Neuronal stem cell (in vitro differentiated cells): ENCODE measurements at regions not wholly inside any gene's neighbourhood (a gene's known extent, or its start where the extent isn't known, plus 50 kb on each side); places are given as distances from the start of the nearest gene placed in this dataset.

ENCODE experiments used
- DNase-seq: peaks from one replicate; pipeline ENCODE4 v3.0.0-alpha.2; 2013; ENCODE audit warnings: low spot score
- H2AFZ ChIP-seq: one replicate; pipeline ENCODE4 v1.6.1; 2013; ENCODE audit warnings: mild to moderate bottlenecking, low read length, inconsistent platforms
- H2AK5ac ChIP-seq: 2 replicates; pipeline ENCODE4 v1.6.1; 2013; ENCODE audit warnings: low read depth, mild to moderate bottlenecking, inconsistent platforms, low read length, moderate library complexity, mixed read lengths
- H2BK120ac ChIP-seq: 2 replicates; pipeline ENCODE4 v1.6.1; 2013; ENCODE audit warnings: low read depth, mild to moderate bottlenecking, inconsistent platforms, low read length, moderate library complexity, mixed read lengths
- H2BK12ac ChIP-seq: one replicate; pipeline ENCODE4 v1.6.1; 2013; ENCODE audit warnings: low read length, inconsistent platforms
- H2BK15ac ChIP-seq: 2 replicates; pipeline ENCODE4 v1.6.1; 2013; ENCODE audit warnings: mild to moderate bottlenecking, low read length, inconsistent platforms, mixed read lengths
- H2BK5ac ChIP-seq: one replicate; pipeline ENCODE4 v1.6.1; 2013; ENCODE audit warnings: inconsistent platforms, mild to moderate bottlenecking, low read length, moderate library complexity
- H3K14ac ChIP-seq: one replicate; pipeline ENCODE4 v1.6.1; 2013; ENCODE audit warnings: low read length, inconsistent platforms
- H3K18ac ChIP-seq: 2 replicates; pipeline ENCODE4 v1.6.1; 2013; ENCODE audit warnings: low read length, inconsistent platforms
- H3K23ac ChIP-seq: 2 replicates; pipeline ENCODE4 v1.6.1; 2013; ENCODE audit warnings: low read depth, mild to moderate bottlenecking, mixed read lengths, low read length, inconsistent platforms; ENCODE audit not compliant: poor library complexity
- H3K27ac ChIP-seq: replicated peaks from 3 replicates; pipeline ENCODE4 v1.5.1; 2013; ENCODE audit warnings: low read length, inconsistent platforms
- H3K27me3 ChIP-seq, 3 experiments: 2 replicates each; pipeline ENCODE4 v1.6.1; 2013; ENCODE audit warnings: low read length in 3 of 3, mild to moderate bottlenecking in 2 of 3, inconsistent platforms in 1 of 3, low read depth in 1 of 3, mixed read lengths in 1 of 3, moderate library complexity in 1 of 3; ENCODE audit not compliant: control insufficient read depth in 3 of 3, insufficient read depth in 3 of 3
- H3K36me3 ChIP-seq, 2 donors: replicated peaks in 1 of 2; 2 replicates each; pipeline ENCODE4 v1.6.1; 2013; ENCODE audit warnings: low read length in 2 of 2; ENCODE audit not compliant: control insufficient read depth in 2 of 2, insufficient read depth in 2 of 2
- H3K4ac ChIP-seq: 2 replicates; pipeline ENCODE4 v1.6.1; 2013; ENCODE audit warnings: inconsistent platforms, mild to moderate bottlenecking, low read length, moderate library complexity
- H3K4me1 ChIP-seq, 2 donors: 1 replicate in 1 of 2; 2 replicates in 1 of 2; pipeline ENCODE4 v1.6.1; 2013; ENCODE audit warnings: low read length in 2 of 2, low read depth in 1 of 2; ENCODE audit not compliant: control insufficient read depth in 2 of 2, insufficient read depth in 1 of 2
- H3K4me2 ChIP-seq: one replicate; pipeline ENCODE4 v1.6.1; 2013; ENCODE audit warnings: mild to moderate bottlenecking, low read length, inconsistent platforms; ENCODE audit not compliant: insufficient read depth, poor library complexity, severe bottlenecking
- H3K4me3 ChIP-seq, 2 donors: 2 replicates each; pipeline ENCODE4 v1.5.1; 2013; ENCODE audit warnings: low read length in 2 of 2, mild to moderate bottlenecking in 2 of 2, inconsistent platforms in 1 of 2, moderate library complexity in 1 of 2
- H3K79me1 ChIP-seq: one replicate; pipeline ENCODE4 v1.6.1; 2013; ENCODE audit warnings: low read depth, mild to moderate bottlenecking, inconsistent platforms, low read length, moderate library complexity
- H3K9ac ChIP-seq: one replicate; pipeline ENCODE4 v1.6.1; 2013; ENCODE audit warnings: mild to moderate bottlenecking, low read depth, low read length, inconsistent platforms; ENCODE audit not compliant: poor library complexity
- H3K9me3 ChIP-seq, 2 donors: replicated peaks in 1 of 2; 2 replicates each; pipeline versions ENCODE3 to v1.6.1; 2013; ENCODE audit warnings: low read length in 2 of 2, mild to moderate bottlenecking in 2 of 2, inconsistent platforms in 1 of 2, low read depth in 1 of 2, mixed read lengths in 1 of 2, moderate library complexity in 1 of 2; ENCODE audit not compliant: control insufficient read depth in 2 of 2, insufficient read depth in 1 of 2
- H4K8ac ChIP-seq: one replicate; pipeline ENCODE4 v1.6.1; 2013; ENCODE audit warnings: low read depth, mild to moderate bottlenecking, inconsistent platforms, low read length, moderate library complexity
- H4K91ac ChIP-seq: one replicate; pipeline ENCODE4 v1.6.1; 2013; ENCODE audit warnings: low read length, low read depth, mild to moderate bottlenecking, inconsistent platforms; ENCODE audit not compliant: poor library complexity
- WGBS, 2 donors: extraction: QIAGEN DNeasy Blood & Tissue Kit; methylation state at CpG; one replicate each; pipeline ENCODE4 v1.1.7; 2013; ENCODE audit warnings: missing lambda C conversion rate in 2 of 2, mixed read lengths in 1 of 2; ENCODE audit not compliant: insufficient read length in 2 of 2, insufficient replicate concordance in 1 of 2; ENCODE audit errors: extremely low coverage in 2 of 2; 5-methylcytosine and 5-hydroxymethylcytosine counted together

GRCh38 chr5:12354686-12355085 lies 450.4 kb upstream of the CTNND2 start:
- H3K27me3 ChIP-seq: no peaks in the 10 kb centered on the region
- no peak overlapping the region for H3K18ac ChIP-seq
- no peak overlapping the region for H3K4me2 ChIP-seq
- H2BK15ac ChIP-seq: no peak overlapping the region
- no peaks in the 10 kb centered on the region for H3K9me3 ChIP-seq
- no peaks in the 10 kb centered on the region for H3K79me1 ChIP-seq
- H3K9ac ChIP-seq: no peak overlapping the region
- no peak overlapping the region for H3K4ac ChIP-seq
- WGBS, 2 donors: no CpG with 5 or more reads among the region's 4 CpGs
- H3K14ac ChIP-seq: no peak overlapping the region
- no peak overlapping the region for H2AFZ ChIP-seq
- DNase-seq: no peak
- no peak overlapping the region for H3K4me3 ChIP-seq
- peaks cover 0 to 2% of the 10 kb centered on the region in 2 donors for H3K4me1 ChIP-seq
- H2AK5ac ChIP-seq: no peak overlapping the region
- H2BK120ac ChIP-seq: no peak overlapping the region
- no peak overlapping the region for H2BK5ac ChIP-seq
- H4K91ac ChIP-seq: no peak overlapping the region
- H3K36me3 ChIP-seq: no peaks in the 10 kb centered on the region
- no peak overlapping the region for H2BK12ac ChIP-seq
- no peak overlapping the region for H4K8ac ChIP-seq
- no peak overlapping the region for H3K27ac ChIP-seq
- no peak overlapping the region for H3K23ac ChIP-seq

- no peak overlapping the region for H3K4me2 ChIP-seq
- WGBS, 2 donors: no CpG with 5 or more reads among the region's 3 CpGs
- no peak overlapping the region for H2BK120ac ChIP-seq
- H3K4me1 ChIP-seq: no peaks in the 10 kb centered on the region
- H2AK5ac ChIP-seq: no peak overlapping the region
- H4K8ac ChIP-seq: no peak overlapping the region
- DNase-seq: no peak
- H3K23ac ChIP-seq: no peak overlapping the region
- no peak overlapping the region for H2BK15ac ChIP-seq
- no peak overlapping the region for H3K27ac ChIP-seq
- no peak overlapping the region for H3K18ac ChIP-seq
- no peak overlapping the region for H3K4me3 ChIP-seq
- H3K79me1 ChIP-seq: no peaks in the 10 kb centered on the region
- no peak overlapping the region for H3K14ac ChIP-seq
- no peaks in the 10 kb centered on the region for H3K9me3 ChIP-seq
- no peak overlapping the region for H4K91ac ChIP-seq
- no peak overlapping the region for H2BK5ac ChIP-seq
- no peak overlapping the region for H3K4ac ChIP-seq
- no peak overlapping the region for H2BK12ac ChIP-seq
- H3K27me3 ChIP-seq: no peaks in the 10 kb centered on the region
- H2AFZ ChIP-seq: no peak overlapping the region
- H3K36me3 ChIP-seq: no peaks in the 10 kb centered on the region
- H3K9ac ChIP-seq: no peak overlapping the region
These were observed 439.3 kb upstream of the CTNND2 start for GRCh38 chr5:12343558-12343957.

DNA sequence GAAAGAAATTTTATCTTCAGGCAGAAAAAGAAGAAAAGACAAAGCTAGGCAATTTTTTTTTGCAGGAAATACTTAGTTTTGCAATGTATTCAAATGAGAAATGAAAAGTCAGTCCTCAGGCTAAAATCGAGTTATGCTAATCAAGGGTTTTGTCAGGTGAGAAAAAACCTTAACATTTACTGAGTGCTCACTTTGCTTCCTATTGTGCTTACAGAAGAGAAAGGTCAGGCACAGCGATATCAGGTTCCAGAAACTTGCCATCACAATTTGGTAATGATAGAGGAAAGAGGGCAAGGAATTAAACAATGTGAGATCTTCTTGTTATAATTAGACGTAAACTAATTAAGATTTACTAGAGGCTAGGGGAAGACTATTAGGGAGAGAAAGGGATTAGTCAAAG lies 431.7 kb upstream of the CTNND2 start:
- no peak overlapping the region for H2BK12ac ChIP-seq
- H2BK120ac ChIP-seq: no peak overlapping the region
- no peak overlapping the region for H2BK15ac ChIP-seq
- H3K4me1 ChIP-seq: peaks cover 0 to 1% of the 10 kb centered on the region in 2 donors
- H2AK5ac ChIP-seq: no peak overlapping the region
- H4K8ac ChIP-seq: no peak overlapping the region
- no peaks in the 10 kb centered on the region for H3K27me3 ChIP-seq
- H3K14ac ChIP-seq: no peak overlapping the region
- no peak overlapping the region for H3K9ac ChIP-seq
- no peak overlapping the region for H3K4me3 ChIP-seq
- H4K91ac ChIP-seq: no peak overlapping the region
- DNase-seq: no peak
- no peak overlapping the region for H2BK5ac ChIP-seq
- no peak overlapping the region for H3K4me2 ChIP-seq
- no peaks in the 10 kb centered on the region for H3K79me1 ChIP-seq
- H3K36me3 ChIP-seq: no peaks in the 10 kb centered on the region
- H2AFZ ChIP-seq: no peak overlapping the region
- H3K18ac ChIP-seq: no peak overlapping the region
- no peak overlapping the region for H3K4ac ChIP-seq
- no peak overlapping the region for H3K27ac ChIP-seq
- H3K23ac ChIP-seq: no peak overlapping the region
- no peaks in the 10 kb centered on the region for H3K9me3 ChIP-seq
- no CpG with 5 or more reads among the region's 3 CpGs for WGBS, 2 donors

DNA sequence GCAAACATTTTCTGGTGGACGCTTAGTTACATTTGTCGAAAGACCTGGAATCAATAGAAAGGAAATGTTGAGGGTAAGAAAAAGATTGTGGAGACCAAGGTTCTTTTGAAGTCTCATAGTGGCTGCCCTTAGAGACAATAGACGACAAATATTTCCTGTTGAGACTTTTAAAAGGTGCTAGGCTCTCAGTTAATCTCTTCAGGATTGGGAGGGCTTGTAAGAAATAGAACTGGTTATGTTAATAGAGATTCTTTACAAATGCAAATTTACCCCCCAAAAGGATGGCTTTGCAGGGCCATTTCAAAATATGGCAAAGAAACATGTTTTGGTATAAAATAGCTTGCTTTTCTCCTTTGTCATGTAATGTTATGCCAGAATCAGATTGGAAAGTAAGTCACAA lies 428.2 kb upstream of the CTNND2 start:
- no peak overlapping the region for H2AK5ac ChIP-seq
- no peak overlapping the region for H4K91ac ChIP-seq
- no peak overlapping the region for H3K23ac ChIP-seq
- H2BK120ac ChIP-seq: no peak overlapping the region
- no peaks in the 10 kb centered on the region for H3K9me3 ChIP-seq
- no peak overlapping the region for H3K18ac ChIP-seq
- H3K27ac ChIP-seq: no peak overlapping the region
- H3K14ac ChIP-seq: no peak overlapping the region
- WGBS, 2 donors: no CpG with 5 or more reads among the region's 3 CpGs
- no peak overlapping the region for H3K9ac ChIP-seq
- no peak overlapping the region for H3K4me3 ChIP-seq
- no peaks in the 10 kb centered on the region for H3K36me3 ChIP-seq
- no peak overlapping the region for H2AFZ ChIP-seq
- no peak overlapping the region for H3K4ac ChIP-seq
- no peaks in the 10 kb centered on the region for H3K79me1 ChIP-seq
- DNase-seq: no peak
- H2BK15ac ChIP-seq: no peak overlapping the region
- H3K4me1 ChIP-seq: peaks cover 2 to 3% of the 10 kb centered on the region in 2 donors
- H2BK12ac ChIP-seq: no peak overlapping the region
- H4K8ac ChIP-seq: no peak overlapping the region
- H3K4me2 ChIP-seq: no peak overlapping the region
- no peak overlapping the region for H2BK5ac ChIP-seq
- no peaks in the 10 kb centered on the region for H3K27me3 ChIP-seq
